Left colon (tissue), 2 donors: ENCODE measurements at regions not wholly inside any gene's neighbourhood (a gene's known extent, or its start where the extent isn't known, plus 50 kb on each side); places are given as distances from the start of the nearest gene placed in this dataset.

ENCODE experiments used
- ATAC-seq: fragments of 200-7000 bp; cut with Tn5 transposase; one replicate; pipeline ENCODE4 v1.9.1; 2020; ENCODE audit warnings: mild to moderate bottlenecking, moderate library complexity
- DNase-seq, 2 donors: peaks; one replicate each; pipeline ENCODE4 v3.0.0-alpha.2; 2020
- intact Hi-C, 2 donors: fragments of 100-400 bp; cut with DNase I in 1 of 2; cut with micrococcal nuclease in 1 of 2; formaldehyde crosslinking; loops; one replicate each; pipeline versions ENCODE4 v1.11.2 to v1.14.0; 2022; cut with DNase I, micrococcal nuclease
- donor health status: DM: no; HTN: no; CAD: no.
- donor health status: DM: yes; HTN: yes; CAD: no.

DNA sequence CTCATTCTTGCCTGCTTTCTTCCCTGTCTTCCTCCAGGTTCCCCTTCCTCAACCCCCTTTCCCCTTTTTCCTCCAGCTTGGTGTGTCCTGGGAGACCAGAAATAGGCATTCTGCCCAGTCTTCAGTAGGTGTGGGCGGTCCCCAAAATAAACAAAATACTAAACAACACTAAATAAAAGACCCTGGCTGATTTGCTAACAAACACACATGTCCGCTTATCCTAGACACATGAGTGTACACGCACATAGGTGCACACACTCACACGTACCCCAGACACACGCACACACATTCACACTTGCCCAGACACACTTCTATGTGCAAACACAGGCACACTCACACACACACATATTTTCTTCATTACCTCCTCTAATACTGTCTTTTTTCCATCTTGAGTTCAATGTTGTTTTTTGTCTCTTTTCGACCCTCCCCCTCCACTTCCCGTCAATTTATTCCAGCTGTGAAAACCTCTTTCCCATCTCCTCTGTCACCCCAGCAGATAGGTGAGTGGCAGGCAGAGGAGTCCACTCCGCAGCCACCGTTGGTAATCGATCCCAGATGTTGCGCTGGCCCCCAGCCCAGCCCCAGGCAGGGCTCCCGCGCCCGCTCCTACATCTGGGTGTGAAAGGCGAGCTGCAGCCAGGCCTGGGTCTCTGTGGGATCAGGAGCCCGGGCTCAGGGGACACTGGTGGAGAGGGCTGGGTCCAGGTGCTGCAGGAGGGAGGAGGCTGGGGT, 56.9 kb upstream of the FOXP4 start:
- no peak for ATAC-seq
- intact Hi-C loops = no loop called here
- DNase-seq = no peak

DNA sequence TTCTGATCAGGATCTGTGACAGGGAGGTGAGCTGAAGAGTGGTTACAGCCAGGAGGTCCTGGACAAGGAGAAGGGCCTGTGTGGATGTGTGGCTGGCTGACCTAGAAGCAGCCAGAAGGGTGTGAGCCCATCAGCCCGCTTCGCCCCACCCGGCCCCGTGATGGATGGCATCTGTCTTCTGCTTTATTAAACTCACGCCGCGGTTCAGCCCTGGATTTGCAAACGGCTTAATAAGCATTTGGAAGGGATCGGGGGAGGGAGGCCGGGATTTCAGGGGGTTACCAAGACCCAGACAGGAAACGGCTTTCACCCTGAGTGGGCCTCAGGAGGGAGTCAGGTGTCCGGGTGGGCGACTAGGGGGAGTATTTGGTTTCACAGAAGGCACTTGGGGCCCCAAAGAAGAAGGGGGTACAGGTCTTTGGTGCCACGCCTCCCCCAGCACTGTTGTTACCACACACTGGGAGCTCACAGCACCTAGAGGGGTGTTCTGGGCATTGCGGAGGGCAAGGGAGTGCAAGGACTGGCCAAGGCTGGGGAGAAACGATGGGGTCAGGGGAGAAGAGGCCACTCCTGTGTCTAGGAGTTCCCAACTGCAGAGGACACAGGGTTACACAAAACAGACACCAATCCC, 53.8 kb upstream of the FOXP4 start:
- intact Hi-C loops = no loop called here
- ATAC-seq (no peak), DNase-seq (no peak)

DNA sequence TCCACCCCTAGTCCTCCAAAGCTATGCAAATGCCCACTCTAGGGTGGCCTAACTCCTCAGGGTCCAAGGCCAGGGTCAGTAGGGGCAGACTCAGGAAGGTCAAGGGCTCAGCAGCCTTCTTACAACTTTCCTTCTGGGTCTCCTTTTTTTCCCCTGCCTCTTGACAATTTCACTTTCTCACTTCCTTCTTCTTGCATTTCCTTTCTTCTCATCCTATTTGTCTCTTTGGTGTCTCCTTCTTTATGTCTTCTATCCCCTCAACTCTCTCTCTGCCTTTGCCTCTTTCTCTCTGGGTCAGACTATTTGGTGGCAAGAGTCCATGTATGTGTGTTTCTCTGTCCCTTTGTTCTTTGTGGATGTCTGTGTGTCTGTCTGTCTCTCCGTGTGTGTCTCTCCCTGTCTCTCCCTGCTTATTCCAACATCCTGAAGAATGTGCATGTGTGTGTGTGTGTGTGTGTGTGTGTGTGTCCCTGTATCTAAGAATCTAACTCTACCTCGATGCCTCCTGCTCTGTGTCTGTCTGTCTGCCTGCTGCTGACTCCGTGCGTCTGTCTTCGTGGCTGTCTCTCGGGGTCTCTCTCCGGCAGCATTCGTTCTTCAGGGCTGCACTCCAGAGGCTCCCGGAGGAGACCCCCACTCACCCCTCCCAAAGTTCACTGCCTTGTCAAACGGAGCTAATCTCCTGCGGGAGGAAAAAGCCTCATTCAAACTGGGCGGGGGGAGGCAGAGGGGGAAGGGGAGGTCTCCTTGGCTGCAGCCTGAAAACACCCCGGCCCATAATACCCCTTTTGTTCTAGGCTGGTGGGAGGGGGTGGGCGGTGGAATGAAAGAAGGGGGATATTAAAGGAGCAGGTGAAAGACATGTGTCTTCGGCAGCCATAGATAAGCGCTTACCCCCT, 51.7 kb upstream of the FOXP4 start:
- DNase-seq = no peak
- no peak for ATAC-seq
- intact Hi-C loops = no loop called here
